Ishikawa (cell line): ENCODE measurements at regions not wholly inside any gene's neighbourhood (a gene's known extent, or its start where the extent isn't known, plus 50 kb on each side); places are given as distances from the start of the nearest gene placed in this dataset.

Experiments used
- EGR1 ChIP-seq: IDR thresholded peaks from 2 replicates; pipeline ENCODE4 v1.6.1; 2012
- EP300 ChIP-seq: IDR thresholded peaks from 2 replicates; pipeline ENCODE4 v1.6.1; 2012; ENCODE audit warnings: borderline replicate concordance
- FOXM1 ChIP-seq: IDR thresholded peaks from 2 replicates; pipeline ENCODE4 v1.6.1; 2012; ENCODE audit warnings: low read depth, borderline replicate concordance
- RAD21 ChIP-seq: IDR thresholded peaks from 2 replicates; pipeline ENCODE4 v1.6.1; 2012; ENCODE audit warnings: low read depth
- YY1 ChIP-seq: IDR thresholded peaks from 2 replicates; pipeline ENCODE4 v1.6.1; 2012; ENCODE audit warnings: low read depth

DNA sequence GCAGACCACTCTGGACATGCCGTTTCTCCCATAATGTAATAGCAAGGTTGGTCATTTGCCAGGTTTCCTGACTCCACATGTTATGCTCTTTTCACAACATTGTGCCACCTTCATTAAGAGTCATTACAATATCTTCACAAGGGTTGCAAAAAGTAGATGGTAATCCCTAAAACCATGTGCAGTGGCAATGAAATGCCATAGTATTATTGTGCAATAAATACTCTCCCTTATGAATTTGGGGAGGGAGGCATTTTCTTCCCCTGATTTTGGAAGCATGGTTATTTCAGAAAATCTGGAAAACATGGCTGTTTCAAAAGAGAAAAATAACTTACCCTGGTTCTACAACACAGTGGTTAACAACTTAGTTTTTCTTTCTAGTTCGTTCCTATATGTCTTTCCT, 75.1 kb downstream of the BLTP1 start:
- TF ChIP-seq FOXM1: no peak
- TF ChIP-seq EP300: no peak
- TF ChIP-seq YY1: no peak
- no peak for TF ChIP-seq EGR1
- no peak for TF ChIP-seq RAD21
